NCI-H2171 (cell line): ENCODE measurements at regions not wholly inside any gene's neighbourhood (a gene's known extent, or its start where the extent isn't known, plus 50 kb on each side); places are given as distances from the start of the nearest gene placed in this dataset.

Experiments used
- DNase-seq: peaks from one replicate; lab custom pipeline; 2025; lab: John Stamatoyannopoulos, UW

DNA sequence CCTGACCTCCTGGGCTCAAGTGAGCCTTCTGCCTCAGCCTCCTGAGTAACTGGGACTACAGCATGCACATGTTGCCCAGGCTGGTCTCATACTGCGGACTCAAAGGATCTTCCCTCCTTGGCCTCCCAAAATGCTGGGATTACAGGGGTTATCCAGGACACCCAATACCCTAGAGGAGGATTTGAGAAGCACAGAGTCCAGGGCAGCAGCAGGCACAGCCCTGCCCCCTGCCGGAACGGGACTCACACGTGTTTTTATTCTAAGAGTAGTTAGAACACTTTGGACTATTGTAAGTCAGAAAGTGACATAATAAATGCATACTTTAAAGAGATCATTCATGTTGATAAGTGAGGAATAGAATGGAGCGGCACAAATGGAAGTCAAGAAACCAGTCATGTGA, 80.2 kb downstream of the C6orf118 start:
- DNase-seq = no peak

DNA sequence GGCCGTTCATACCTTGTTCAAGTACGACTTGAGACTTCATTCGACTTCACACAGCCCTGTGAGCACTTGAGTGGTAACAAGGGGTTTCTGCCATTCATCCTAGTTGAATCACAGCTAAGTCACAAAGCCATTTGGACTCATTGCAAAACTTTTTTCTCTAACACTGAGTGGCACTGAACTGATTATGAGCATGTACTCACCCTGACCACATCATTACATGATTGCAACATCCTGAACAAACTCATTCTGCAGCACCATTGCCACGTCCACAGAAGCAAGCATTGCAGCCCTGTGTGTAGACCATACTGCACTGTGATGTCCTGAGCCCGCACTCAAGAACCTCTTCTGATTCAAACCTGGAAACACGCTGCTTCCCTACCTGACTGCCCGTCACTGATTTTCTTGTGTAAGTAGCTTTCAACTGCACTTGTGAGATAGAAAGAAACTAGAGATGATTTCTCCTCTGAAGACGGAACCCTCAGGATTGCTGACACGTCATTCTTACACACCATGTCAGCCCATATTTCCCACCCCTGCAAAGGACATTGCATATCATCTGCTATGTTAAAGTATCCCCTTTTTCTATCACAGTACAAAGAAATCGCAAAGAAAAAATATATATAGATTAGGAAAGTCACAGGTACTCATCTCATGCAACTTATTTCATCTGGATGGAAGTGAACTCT, 81.6 kb downstream of the C6orf118 start:
- DNase-seq = no peak

DNA sequence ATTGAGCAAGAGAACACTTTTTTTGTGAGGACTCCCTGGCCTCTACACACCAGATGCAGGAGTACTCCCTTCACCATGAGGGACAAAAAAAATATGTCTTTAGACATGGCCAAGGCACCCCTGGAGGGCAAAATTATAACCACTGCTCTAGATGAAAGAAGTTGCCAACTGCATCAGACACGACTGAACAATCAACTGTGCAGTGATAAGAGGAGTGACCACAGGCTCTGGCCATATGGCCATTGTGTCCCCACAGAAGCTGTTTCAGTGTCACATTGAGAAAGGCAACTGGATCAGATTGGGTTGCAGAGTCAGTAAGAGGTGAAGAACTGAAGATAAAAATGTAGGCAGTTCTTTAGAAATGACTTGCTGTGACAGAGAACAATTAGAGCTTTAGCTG, 85.7 kb downstream of the C6orf118 start:
- DNase-seq = no peak

DNA sequence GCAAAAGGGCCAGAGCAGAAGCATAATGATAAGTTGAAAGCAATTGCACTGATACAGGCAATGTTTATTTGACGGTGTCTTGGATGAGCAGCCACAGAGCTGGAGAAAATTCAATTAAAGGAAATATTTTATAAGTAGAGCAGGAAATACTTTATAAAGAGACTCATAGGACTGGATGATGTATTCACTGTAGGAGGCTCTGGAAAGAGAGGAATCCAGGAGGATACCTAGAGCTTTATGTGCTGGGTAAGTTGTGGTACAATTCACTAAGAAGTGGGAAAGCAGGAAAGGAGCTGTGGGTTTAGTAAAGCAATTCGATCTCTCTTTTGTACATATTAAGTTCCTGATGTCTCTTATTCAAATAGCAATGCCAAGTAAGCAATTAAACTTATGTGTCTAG, 86.3 kb downstream of the C6orf118 start:
- no peak for DNase-seq

DNA sequence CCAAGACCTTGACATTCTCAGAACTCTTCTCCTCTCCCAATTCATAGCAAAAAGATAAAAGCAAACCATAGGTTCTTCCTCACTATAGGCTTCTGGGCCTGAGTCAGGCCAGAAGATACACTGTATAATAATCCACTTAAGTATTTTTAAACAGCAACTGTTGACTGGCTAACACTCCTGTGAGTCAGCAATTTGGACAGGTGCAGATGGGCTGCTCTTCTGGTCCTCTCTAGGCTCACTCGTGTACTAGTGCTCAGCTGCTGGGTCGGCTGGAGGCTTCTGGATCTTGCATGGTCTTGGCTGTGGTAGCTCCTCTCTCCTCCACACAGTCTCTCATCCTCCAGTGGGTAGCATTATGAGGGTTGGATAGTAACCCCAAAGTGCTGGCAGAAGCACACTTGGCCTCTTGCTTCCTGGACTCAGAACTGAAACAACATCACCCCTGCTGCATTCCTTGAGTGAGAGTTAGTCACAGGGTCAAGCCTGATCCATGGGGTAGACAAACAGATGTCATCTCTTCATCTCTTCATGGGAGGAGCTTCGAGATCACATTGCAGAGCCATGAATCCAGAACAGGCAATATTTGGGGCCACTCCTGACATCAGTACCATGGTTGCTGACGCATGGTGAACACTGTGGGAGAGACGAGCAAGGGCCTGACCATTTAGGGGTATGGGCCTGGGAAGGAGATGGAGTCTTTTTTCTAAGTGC, 86.9 kb downstream of the C6orf118 start:
- DNase-seq = no peak

DNA sequence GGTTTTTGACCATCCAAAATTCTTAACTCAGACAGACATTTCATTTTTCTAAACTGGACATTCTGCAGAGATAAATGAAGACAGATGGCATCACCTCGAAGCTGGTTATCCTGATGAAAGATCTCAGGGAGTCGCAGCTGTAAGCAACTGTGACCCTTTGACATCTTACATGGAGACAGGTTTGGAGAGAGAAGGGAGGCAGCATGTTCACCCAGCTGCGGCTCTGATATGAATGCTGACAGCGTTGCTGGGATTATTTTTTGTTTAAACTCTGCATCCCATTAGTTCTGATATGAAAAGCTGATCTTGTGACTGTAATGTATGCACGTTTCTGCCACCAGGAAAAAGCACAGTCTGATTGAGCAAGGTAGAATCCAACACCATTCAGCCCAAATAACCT, 89.4 kb downstream of the C6orf118 start:
- no peak for DNase-seq

DNA sequence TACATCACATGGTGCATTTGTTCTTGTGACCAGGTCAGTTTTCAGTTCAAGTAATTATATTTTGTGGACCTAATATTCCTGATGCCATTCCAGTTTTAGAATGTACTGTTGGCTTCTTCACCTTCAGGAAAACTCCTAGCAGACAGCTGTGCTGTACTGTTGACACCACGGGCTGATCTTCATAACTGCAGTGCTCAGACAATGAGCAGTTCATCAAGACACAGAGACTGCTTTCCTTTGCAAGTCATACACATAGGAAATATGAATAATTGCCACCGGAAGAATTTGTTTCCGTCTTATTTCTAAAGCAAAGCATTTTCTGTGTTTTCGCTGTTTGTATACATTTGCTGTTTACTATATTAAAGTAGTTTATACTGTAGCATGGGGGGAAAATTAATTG, 89.8 kb downstream of the C6orf118 start:
- DNase-seq = no peak

DNA sequence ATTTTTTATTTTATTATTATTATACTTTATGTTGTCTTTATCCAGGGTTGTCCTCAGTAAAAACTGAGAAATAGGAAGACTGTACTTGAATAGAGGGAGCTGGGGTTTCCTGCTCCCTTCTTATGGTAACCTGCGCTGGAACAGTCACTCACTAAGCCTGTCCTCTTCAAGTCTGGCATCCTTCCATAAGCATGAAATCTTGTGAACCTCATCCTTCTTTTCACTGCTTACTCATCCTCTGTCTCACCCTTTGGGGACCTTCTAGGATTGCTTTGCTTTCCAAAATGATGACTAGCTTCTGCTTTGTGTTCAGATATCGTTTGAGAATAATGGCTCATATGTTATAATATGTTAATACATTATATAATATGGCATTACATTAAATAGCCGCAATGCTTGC, 90.6 kb downstream of the C6orf118 start:
- no peak for DNase-seq

DNA sequence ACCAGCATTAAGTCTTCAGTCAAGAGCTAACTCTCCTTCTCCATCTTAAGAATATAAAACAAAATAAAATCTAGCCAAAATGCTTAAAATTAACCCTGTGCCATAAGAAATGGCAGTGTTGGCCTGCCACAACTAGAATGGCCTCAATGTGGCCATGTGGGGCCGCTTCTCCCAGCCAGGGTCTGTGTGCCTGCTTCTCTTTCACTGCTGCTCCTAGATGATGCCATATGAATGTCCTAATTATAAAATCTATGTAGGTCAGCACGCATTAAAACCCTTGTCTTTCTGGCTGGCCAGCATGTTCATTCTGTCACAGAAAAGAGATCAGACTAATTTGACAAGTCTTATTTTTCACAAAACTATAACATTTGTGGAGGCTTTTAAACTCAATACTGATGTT, 102.6 kb downstream of the C6orf118 start:
- no peak for DNase-seq

DNA sequence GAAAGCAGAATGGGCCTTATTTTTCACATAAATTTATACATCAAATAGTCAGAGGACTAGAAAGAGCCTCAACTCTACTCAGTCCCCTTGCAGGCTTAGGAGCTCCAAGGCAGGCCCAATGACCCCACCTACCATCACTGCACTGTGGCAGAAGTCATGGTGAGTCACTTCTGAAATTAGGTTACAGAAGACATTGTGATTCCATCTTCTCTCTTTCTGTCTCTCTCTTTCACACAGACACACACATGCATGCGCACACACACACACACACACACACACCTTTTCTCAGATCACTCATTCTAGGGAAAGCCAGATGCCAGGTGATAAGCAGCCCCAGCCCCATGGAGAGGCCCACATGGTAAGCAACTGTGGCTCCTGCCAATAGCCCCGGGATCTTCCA, 103.8 kb downstream of the C6orf118 start:
- no peak for DNase-seq

DNA sequence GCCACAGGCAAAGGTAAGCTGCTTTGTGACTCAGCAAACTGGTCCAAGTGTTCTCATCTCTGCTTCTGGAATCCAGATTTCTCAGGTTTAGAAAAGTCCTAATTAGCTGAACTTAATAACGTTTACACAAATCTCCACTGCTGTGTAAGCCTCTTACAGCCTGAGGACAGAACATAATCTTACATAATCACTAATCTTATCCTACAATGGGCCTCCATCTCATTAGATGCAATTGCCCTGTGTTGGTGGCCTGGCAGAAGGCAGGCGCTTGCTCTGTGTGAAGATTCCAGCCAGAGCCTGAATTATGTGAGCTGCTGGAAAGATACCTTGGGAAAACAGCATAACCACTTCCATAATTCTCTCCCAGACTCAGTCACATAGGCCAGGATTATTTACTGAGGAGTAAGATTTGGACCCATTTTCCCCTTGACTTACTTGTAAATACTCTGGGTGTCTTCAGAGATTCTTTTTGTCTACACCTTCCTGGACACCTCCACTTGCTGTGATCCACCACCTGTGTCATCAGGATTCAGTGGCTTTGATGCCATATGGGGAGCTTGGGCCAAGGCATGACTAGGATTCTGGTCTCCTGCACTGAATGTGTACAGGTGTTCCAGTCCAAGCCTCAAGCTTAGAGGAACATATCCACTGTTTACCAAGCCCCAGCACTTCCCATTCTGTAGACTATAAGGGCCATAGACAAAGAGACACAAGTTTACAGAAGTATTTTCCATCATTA, 104.4 kb downstream of the C6orf118 start:
- DNase-seq = no peak

DNA sequence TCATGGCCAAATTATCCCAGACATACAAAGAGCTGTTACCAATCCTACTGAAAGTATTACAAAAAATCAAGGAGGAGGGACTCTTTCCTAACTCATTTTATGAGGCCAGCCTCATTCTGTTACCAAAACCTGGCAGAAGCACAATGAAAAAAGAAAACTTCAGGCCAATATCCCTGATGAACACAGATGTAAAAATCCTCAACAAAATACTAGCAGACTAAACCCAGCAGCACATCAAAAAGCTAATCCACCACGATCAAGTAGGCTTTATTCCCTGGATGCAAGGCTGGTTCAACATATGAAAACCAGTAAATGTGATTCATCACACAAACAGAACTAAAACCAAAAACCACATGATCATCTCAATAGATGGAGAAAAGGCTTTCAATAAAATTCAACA, 109.2 kb downstream of the C6orf118 start:
- DNase-seq = no peak

DNA sequence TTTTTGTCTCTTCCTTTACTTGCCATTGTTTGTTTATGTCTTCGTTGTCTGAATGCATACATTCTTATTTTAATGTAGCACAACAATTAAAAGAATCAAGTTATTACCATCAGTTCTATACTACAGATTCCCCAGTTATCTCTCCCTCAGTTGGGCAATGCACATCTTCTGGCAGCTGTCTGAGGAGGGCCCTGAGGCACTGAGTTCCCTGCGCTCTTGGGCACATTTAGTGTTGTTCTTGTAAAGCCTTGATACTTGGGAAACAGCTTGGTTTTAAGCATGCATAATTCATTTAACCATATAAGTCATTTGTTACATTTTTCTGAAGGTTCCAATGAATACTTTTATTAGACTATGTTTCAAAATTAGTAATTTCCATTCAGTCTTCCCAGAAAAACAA, 117.9 kb downstream of the C6orf118 start:
- no peak for DNase-seq

DNA sequence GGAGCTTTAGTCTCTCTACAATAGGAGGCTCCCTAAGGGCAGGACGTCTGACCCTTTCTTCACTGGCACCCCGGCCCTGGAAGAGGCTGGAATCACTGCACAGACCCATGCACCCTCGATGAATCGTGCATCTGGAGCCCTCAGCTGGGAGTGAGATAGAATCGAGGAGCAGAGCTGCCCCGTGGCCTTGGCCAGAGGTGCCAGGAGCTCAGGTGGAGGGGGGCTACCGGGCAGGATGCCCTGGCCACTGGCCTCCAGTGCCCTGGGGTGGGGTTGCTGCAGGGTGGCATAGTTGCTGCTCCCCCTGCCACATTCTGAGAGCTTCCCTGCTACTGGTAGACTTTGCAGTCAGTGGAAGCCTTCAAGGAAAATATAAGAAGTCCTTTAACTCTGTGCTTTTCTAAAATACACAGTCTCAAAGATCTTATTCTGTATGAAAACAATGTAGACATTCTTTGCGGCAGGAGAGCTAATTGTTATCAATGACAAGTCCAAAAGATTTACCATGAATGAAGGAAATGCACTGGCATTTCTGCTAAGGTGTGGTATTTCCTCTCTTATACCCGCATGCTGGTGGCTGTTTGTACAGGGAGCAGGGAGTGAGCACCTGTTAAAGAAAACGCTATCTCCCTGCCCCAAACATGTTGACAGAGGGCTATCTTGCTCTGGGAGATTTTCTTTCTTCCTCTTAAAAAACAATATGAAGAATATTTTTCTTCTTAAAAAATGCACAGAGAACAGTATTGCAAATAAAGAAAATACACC, 122.8 kb downstream of the C6orf118 start:
- no peak for DNase-seq

DNA sequence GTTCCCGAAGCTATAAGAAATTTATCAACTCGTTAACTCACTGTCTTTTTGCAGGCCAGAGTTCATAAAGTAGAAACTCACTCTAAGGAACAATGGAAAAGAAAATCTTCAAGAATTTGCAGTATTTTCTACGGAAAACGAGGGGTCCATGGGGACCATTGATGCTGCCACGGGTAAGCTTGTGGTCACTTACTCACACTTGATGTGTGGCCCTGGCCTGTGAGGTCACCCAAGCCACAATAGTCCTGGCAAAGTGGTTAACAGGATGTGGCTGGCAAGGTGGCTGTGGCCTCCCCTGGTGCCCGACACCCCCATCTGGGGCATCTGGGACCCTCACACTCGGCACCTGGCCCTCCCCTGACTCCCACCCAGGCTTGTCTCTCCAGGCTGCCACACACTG, 123.4 kb downstream of the C6orf118 start:
- no peak for DNase-seq

DNA sequence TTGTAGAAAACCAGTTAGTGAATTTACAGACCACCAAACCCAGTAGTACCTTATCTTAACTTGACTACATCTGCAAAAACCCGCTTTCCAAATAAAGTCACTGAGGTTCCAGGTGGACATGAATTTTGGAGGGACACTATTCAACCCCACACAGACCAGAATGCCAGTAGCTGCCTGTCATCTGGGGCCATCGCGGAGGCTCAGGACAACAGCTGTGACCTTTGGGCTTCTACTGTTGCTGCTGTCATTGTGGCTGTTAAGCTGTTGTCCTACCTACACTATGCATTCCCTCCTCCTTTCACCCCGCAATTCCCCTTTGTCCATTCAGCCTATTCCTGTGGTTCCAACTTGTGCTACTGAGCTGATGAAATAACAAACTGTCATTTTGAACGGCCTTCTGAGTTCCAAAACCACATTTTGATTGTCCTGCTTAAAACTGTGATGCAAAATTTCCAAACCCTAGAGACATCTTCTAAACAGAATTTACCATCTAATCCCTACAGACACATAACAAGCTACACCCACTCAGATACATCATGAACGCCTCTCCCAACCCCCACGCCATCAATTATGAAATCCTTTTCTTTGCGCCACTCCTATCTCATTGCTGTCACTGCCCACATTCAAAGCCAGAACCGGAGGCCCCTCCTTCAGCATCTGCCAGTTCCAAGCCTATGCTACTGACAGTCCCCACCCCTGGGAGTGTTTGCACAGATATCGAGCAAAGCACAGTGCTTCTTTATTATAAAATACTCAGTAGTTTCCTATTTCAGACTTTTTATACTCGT, 125.0 kb downstream of the C6orf118 start:
- no peak for DNase-seq

DNA sequence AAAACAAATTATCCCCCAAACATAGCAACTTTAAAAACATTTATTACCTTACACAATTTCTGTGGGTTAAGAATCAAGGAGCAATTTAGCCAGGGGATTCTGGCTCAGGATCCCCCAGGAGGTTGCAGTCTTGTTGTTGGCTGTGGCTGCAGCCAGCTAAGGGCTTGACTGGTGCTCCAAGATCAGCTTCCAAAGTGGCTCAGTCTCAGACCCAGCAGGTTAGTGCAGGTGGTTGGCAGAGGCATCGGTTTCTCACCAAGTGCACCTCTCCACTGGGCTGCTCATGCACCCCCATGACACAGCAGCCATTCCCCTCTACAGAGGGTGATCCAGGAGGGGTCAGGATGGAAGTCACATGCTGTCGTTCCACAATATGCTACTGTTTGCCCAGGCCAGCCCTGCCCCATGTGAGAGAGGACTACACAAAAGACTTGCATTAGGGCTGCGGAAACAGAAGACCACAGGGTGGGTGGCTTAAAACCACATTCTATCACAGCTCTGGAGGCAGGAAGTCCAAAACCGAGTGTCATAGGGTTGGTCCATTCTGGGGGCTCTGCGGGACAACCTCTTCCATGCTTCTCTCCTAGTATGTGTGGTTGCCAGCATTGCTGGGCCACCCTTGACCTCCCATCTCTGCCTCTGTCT, 125.8 kb downstream of the C6orf118 start:
- no peak for DNase-seq

DNA sequence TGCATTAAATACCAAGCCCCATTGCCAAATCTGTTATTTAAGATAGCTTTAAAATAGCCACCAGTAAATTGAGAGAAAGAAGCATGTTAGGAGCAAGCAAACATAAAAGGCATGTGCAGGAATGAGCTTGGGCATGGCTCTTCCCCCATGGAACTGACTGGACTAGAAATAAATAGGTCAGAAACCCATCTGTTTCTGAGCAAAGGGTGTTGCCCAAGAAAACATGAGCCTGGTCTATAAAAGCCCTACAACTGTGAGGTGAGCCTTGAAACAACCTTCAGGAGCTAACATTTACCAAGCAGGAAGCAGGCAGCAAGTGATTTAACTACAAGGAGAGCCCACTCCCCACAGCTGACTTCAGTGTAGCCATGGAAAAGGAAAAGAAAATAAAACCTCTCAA, 126.3 kb downstream of the C6orf118 start:
- DNase-seq = no peak

DNA sequence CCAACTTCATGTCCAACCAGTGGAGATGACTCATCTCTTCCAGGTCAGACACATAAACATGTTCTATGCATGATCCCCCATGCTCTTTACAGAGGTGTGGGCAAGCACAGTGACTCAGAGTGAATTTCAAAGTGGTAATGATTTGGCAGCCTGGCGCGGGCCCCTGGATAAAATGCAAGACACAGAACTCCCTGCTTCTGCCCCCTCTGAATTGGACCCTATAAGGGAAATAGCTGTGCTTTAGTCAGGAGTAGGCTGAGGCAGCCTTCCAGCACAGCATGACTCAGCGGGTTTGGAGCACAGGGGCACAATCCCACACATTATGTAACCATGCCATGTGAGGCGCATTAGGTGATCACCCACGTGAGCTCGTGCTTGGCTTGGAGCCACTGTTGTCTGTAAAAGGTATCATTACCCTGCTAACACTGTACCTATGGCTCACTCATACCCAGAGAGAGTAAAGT, 127.4 kb downstream of the C6orf118 start:
- DNase-seq = no peak

DNA sequence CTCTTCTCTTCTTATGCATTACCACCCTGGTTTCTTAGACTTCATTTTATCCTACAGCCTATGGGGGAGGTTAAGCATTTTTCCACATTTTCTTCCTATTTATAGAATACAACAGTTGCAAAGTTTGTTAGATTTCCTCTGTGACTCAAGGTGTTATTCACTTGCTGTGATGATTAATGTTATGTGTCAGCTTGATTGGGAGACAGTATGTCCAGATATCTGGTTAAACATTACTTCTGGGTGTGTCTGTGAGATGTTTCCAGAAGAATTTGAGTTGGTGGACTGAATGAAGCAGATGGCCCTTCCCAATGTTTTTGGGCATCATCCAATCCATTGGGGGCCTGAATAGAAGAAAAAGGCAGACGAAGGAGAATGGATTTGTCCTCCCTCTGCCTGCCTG, 131.3 kb downstream of the C6orf118 start:
- no peak for DNase-seq

DNA sequence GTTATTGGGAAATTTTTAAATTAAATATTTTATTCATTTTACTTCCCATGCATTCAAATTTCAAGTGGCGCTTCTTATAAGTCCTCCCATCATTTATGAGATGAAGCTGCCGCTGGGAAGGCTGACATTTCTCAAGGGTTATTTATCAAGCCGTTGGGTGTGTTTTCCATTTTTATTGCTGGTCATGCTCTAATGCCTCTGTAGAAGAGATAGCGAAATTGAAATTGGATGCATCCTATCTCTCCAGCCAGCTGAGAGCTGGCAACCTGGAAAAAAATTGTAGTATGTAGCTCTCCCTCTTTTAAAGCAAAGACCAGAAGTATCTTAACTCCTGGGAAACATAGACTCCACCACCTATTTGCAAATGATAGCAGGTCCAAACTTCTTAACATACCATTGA, 135.9 kb downstream of the C6orf118 start:
- no peak for DNase-seq
